GM03348 (cell line): ENCODE measurements at regions not wholly inside any gene's neighbourhood (a gene's known extent, or its start where the extent isn't known, plus 50 kb on each side); places are given as distances from the start of the nearest gene placed in this dataset.
A peak's percentile ranks its signal among the peaks of the same experiment; 100 is the strongest.
"Not testable (repeated sequence)": the region's sequence is repeated elsewhere in the genome, so short reads cannot be mapped to it uniquely, and the experiment has no call there.

ENCODE experiments used
- DNase-seq: peaks from one replicate; pipeline ENCODE4 v3.0.0; 2012; ENCODE audit warnings: low spot score

GRCh38 chr22:19662049-19662684 lies 52.1 kb upstream of the SEPTIN5 start:
- not testable (repeated sequence) for DNase-seq

- DNase-seq: peak; percentile 78
Observed at GRCh38 chr22:19663286-19663815, 51.0 kb upstream of the SEPTIN5 start.

GRCh38 chr22:19663821-19664355 lies 50.4 kb upstream of the SEPTIN5 start:
- peak; percentile 89 for DNase-seq

GRCh38 chr22:19664406-19664805 lies 49.9 kb upstream of the SEPTIN5 start:
- DNase-seq: no peak
